Stimulated activated effector memory CD8-positive, alpha-beta T cell treated with anti-CD3 and anti-CD28 coated beads, Interleukin-12 subunit alpha, Interleukin-12 subunit beta, amount 100 ng/mL, for 72 hours (primary cell): ENCODE measurements at regions not wholly inside any gene's neighbourhood (a gene's known extent, or its start where the extent isn't known, plus 50 kb on each side); places are given as distances from the start of the nearest gene placed in this dataset.

Experiments used
- ATAC-seq: fragments of 150-1000 bp; cut with Tn5 transposase; 2 replicates; pipeline ENCODE4 v1.10.0; 2021
- DNase-seq, 2 donors: peaks; one replicate each; pipeline ENCODE4 v3.0.0; 2021 to 2022; ENCODE audit warnings: low spot score in 2 of 2
- H3K27ac Mint-ChIP-seq: one replicate; pipeline ENCODE4 v1.8.0; 2022; ENCODE audit warnings: mild to moderate bottlenecking, mixed read lengths
- H3K36me3 Mint-ChIP-seq: one replicate; pipeline ENCODE4 v1.8.0; 2022; ENCODE audit warnings: mild to moderate bottlenecking, mixed read lengths
- H3K4me1 Mint-ChIP-seq: one replicate; pipeline ENCODE4 v1.8.0; 2022; ENCODE audit warnings: mixed read lengths
- H3K4me3 Mint-ChIP-seq: one replicate; pipeline ENCODE4 v1.8.0; 2022; ENCODE audit warnings: mild to moderate bottlenecking, mixed read lengths
- H3K9me3 Mint-ChIP-seq: one replicate; pipeline ENCODE4 v1.8.0; 2022; ENCODE audit warnings: mixed read lengths

DNA sequence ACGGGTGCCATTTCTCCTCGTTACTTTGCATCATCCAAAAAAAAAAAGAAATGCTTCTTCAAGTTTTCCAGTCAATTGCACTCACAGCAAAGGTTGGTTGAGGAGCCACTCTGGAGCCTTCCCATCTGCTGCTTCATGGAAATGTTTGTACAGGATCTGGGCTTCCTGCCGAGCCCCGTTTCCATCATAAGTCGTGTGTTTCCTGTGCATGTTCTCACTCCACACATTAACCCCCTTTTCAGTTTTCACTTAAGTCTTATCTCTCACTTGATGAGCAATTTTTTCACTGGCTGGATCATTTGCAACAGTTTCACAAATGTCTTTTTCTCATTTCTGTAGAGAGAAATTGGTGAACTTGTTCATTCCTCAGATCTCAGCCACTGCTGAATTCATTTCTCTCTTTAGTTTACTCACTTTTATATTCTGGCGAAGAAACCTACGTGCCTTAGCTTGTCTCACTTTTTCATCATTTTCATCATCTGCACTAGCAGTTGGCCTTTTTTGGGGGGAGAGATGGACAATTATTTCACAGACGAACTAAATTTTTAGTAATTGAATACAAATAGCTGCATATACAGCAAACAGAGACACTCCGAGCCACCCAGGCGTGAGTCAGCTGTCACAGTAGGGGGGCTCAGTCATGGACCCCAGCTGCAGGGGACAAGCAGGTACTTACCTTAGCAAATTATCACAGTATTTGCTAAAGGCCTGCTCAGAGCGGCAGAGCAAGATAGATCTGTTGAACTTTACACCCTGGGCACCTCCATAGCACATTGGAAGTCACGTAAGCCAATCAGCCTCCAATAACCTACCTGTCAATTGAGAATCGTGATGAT, 750.8 kb upstream of the ID2 start:
- DNase-seq: peak in 1 of 2 donors; percentile 75
- peak; percentile 91 for ATAC-seq
- peaks cover 5% of the 10 kb centered on the region for H3K36me3 Mint-ChIP-seq
- H3K4me3 Mint-ChIP-seq: peak overlapping the region; percentile 29
- peak overlapping the region; percentile 86 for H3K27ac Mint-ChIP-seq
- peaks cover 11% of the 10 kb centered on the region for H3K9me3 Mint-ChIP-seq
- H3K4me1 Mint-ChIP-seq: peaks cover 47% of the 10 kb centered on the region

DNA sequence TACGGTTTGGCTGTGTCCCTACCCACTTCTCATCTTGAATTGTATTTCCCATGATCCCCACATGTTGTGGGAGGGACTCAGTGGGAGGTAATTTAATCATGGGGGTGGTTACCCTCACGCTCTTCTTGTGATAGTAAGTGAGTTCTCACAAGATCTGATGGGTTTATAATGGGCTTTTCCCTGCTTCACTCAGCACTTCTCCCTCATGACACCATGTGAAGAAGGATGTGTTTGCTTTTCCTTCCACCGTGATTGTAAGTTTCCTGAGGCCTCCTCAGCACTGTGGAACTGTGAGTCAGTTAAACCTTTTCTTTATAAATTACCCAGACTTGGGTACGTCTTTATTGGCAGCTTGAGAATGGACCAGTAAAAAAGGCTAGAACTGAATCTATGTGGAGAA, 750.0 kb upstream of the ID2 start:
- peaks cover 11% of the 10 kb centered on the region for H3K9me3 Mint-ChIP-seq
- H3K36me3 Mint-ChIP-seq: peaks cover 5% of the 10 kb centered on the region
- ATAC-seq (peak; percentile 14), DNase-seq (no peak)
- H3K27ac Mint-ChIP-seq: peak overlapping the region; percentile 86
- peak overlapping the region; percentile 29 for H3K4me3 Mint-ChIP-seq
- peaks cover 47% of the 10 kb centered on the region for H3K4me1 Mint-ChIP-seq

DNA sequence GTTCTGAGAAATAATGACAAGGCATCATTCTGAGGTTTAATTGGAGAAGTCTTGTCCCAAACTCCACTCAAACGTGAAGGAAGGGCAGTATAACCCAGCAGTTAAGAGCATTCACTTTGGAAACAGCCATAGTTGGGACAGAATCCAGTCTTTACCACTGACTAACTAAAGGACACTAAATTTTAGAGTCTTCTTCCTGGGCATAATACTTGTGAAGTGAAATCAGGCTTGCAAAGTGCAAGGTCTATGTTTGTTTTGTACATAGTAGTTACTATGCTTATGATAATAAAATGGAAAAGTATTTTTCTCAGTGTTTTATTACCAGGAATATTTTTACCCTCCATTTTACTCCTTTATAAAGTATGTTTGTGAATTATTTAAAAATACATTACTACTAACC, 748.2 kb upstream of the ID2 start:
- DNase-seq (no peak), ATAC-seq (no peak)
- peaks cover 11% of the 10 kb centered on the region for H3K9me3 Mint-ChIP-seq
- H3K4me3 Mint-ChIP-seq: peak overlapping the region; percentile 24
- H3K27ac Mint-ChIP-seq: peak overlapping the region; percentile 86
- H3K36me3 Mint-ChIP-seq: peaks cover 5% of the 10 kb centered on the region
- H3K4me1 Mint-ChIP-seq: peaks cover 51% of the 10 kb centered on the region

DNA sequence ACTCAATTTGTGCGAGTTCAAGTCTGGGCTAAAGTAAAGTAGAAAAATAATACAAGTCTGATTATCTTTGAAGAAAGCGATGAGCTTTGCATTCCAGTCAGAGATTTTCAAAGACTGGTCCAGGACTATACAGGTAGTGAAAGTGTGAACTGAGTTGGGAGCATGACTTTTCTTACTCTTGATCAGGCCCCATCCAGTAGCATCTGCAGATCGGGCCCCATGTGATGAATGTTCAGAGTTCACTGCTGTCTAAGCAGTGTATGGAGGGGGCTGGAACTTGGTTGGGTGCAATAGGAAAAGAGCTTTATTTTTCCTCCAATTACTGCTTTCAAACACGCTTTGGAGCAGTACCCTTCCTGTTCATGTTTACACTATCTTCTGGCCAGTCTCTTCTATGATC, 747.4 kb upstream of the ID2 start:
- ATAC-seq (no peak), DNase-seq (no peak)
- Mint-ChIP-seq H3K4me3 (no peak overlapping the region), H3K27ac (no peak overlapping the region), H3K36me3 (peaks cover 5% of the 10 kb centered on the region), H3K4me1 (peaks cover 55% of the 10 kb centered on the region), H3K9me3 (peaks cover 10% of the 10 kb centered on the region)

DNA sequence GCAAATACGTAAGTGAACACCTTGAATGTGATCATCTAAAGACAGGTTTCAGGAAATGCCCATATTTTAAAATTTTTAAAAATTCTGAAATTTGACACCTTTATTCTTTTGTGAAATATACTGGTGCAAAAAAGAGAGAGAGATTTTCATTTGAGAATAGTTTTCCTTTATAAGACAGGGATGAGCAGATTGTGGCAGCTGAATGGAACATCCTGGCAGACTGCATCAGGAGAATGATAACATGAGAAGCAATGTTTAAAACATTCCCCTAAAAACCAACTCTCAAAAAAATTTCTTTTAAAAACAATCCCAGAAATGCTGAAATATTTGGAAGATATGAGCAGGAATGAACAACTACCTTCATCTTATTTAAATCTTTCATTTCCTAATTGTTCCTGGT, 744.8 kb upstream of the ID2 start:
- no peak for ATAC-seq
- H3K4me3 Mint-ChIP-seq: no peak overlapping the region
- H3K4me1 Mint-ChIP-seq: peaks cover 45% of the 10 kb centered on the region
- peaks cover 5% of the 10 kb centered on the region for H3K36me3 Mint-ChIP-seq
- no peak overlapping the region for H3K27ac Mint-ChIP-seq
- peaks cover 13% of the 10 kb centered on the region for H3K9me3 Mint-ChIP-seq
- DNase-seq: no peak

DNA sequence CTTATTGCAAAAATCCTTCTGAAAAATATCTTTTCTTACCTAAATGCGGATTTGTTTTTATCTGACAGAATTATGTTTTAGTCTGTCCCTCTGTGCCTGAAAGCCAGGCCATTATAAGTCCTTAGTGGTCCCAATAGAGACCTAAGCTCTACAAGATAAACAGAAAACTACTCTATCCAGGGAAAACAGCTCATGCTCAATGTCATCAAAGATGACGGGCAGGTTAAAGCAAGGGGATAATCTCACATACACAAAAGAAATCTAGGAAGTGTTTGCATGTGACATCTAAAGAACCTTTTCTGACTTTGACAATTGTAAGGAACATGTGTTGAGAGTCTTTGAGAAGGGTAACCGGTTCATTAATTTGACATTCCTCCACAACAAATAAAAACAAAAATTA, 741.1 kb upstream of the ID2 start:
- peaks cover 5% of the 10 kb centered on the region for H3K9me3 Mint-ChIP-seq
- ATAC-seq (no peak), DNase-seq (no peak)
- H3K4me3 Mint-ChIP-seq: no peak overlapping the region
- H3K4me1 Mint-ChIP-seq: peaks cover 26% of the 10 kb centered on the region
- H3K36me3 Mint-ChIP-seq: no peaks in the 10 kb centered on the region
- peak overlapping the region; percentile 27 for H3K27ac Mint-ChIP-seq

DNA sequence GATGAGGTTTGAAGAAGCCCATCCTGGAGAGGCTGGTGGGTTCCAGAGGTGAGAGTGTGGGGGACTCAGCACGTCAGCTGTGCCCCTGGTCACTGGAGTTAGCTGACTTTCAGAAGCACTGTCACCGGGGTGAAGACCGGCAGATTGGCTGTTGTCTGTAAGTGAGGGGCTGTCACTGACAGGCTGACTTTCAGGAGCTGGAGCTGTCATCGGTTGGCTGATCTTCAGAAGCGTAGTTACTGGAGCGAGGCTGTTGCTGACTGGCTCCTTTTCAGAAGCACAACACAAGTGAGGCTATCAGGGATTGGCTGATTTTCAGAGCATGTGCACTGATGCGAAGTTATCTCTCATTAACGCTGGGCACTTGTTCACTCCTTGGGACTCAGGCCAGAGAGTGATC, 738.4 kb upstream of the ID2 start:
- no peak for DNase-seq
- Mint-ChIP-seq H3K36me3 (no peaks in the 10 kb centered on the region), H3K4me3 (no peak overlapping the region), H3K9me3 (peaks cover 5% of the 10 kb centered on the region), H3K27ac (no peak overlapping the region), H3K4me1 (peaks cover 19% of the 10 kb centered on the region)
- ATAC-seq: no peak

DNA sequence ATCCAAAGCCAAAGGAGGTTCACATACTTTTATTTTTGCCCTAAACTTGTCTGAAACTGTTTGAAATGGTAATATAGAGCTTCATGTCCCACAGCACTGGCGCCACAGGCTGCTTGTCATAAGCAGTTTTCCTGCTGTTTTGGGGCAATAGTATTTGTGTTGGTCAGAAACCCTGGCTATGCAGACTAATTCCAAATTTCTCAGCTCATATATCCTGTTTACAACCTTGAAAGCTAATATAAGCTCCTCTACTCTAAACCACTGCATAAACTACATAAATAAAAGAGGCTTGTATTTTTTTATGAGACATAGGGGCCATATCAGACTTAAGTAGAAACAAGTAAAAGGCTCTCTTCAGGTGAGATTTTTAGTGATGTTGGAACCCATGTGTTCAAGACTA, 736.8 kb upstream of the ID2 start:
- Mint-ChIP-seq H3K27ac (no peak overlapping the region), H3K4me3 (no peak overlapping the region), H3K9me3 (no peaks in the 10 kb centered on the region), H3K36me3 (no peaks in the 10 kb centered on the region), H3K4me1 (peaks cover 6% of the 10 kb centered on the region)
- no peak for DNase-seq
- ATAC-seq: no peak

DNA sequence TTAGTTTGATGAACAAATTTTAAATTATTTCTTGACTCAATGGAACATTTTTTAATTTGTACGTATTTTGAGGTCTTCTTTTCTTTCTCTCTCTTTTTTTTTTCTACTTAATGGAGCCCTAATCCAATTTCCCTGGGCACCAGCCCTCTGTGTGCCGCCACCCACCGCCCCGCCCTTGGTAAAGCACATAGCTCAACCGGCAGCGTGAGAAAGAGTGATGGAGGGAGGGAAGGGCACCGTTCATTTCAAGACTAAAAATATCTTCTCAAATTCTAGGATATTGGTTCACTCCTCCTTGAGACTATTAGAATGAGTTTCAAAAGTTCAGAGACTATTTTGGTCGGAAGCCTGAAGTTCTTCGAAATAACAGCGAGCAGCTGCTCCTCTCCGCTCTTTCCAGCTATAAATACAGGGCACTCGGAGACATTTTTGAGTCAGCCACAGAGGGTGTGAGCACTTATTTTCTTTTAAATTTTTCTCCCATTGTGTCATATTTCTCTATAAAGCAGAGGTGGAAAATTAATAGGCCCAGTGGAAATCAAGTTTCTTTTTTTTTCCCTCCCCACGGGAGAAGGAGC, 731.7 kb upstream of the ID2 start:
- no peaks in the 10 kb centered on the region for H3K36me3 Mint-ChIP-seq
- H3K4me3 Mint-ChIP-seq: no peak overlapping the region
- H3K4me1 Mint-ChIP-seq: no peaks in the 10 kb centered on the region
- H3K27ac Mint-ChIP-seq: no peak overlapping the region
- DNase-seq (no peak), ATAC-seq (no peak)
- H3K9me3 Mint-ChIP-seq: no peaks in the 10 kb centered on the region

DNA sequence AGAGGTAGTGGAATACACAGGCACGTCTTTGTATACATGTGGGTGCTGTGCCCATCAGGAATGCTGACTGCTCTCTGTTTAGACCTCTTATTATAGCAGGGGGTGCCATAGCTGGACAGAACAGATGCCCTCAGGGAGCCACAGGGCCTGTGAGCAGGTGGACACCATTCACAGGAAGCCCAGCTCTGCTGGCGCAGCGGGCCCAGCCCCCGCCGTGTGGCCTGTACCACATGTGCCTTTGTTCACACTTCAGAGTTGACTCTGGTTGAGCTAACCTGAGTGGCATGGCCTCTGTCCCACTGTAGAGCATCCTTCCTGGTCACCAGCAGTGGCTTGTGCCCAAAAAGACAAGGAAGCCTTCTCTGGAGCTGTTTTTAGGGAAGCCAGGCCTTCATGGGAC, 730.9 kb upstream of the ID2 start:
- no peaks in the 10 kb centered on the region for H3K9me3 Mint-ChIP-seq
- no peaks in the 10 kb centered on the region for H3K36me3 Mint-ChIP-seq

DNA sequence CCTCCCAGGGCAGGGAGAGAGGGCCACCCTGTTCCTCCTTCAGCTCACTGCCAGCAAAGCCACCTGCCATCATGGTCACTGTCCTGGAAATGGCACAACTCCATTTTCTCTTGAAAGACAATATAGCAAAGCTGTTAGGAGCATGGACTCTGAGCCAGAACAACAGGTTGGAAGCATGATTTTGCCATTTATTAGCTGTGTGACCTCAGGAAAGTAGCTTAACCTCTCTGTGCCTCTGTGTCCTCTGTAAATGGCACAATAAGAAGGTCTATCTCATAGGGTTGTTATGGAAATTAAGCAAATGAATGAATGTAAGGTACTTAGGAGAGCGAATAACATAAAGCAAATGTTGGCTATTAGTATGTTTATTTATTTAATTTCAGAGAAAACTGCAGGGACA, 730.4 kb upstream of the ID2 start:
- no peak overlapping the region for H3K27ac Mint-ChIP-seq
- ATAC-seq (no peak), DNase-seq (no peak)
- no peaks in the 10 kb centered on the region for H3K4me1 Mint-ChIP-seq
- no peaks in the 10 kb centered on the region for H3K9me3 Mint-ChIP-seq
- no peak overlapping the region for H3K4me3 Mint-ChIP-seq
- no peaks in the 10 kb centered on the region for H3K36me3 Mint-ChIP-seq

More for the DNA sequence above, 730.9 kb upstream of the ID2 start:
- DNase-seq (no peak), ATAC-seq (no peak)
- Mint-ChIP-seq H3K4me3 (no peak overlapping the region), H3K27ac (no peak overlapping the region), H3K4me1 (no peaks in the 10 kb centered on the region)

DNA sequence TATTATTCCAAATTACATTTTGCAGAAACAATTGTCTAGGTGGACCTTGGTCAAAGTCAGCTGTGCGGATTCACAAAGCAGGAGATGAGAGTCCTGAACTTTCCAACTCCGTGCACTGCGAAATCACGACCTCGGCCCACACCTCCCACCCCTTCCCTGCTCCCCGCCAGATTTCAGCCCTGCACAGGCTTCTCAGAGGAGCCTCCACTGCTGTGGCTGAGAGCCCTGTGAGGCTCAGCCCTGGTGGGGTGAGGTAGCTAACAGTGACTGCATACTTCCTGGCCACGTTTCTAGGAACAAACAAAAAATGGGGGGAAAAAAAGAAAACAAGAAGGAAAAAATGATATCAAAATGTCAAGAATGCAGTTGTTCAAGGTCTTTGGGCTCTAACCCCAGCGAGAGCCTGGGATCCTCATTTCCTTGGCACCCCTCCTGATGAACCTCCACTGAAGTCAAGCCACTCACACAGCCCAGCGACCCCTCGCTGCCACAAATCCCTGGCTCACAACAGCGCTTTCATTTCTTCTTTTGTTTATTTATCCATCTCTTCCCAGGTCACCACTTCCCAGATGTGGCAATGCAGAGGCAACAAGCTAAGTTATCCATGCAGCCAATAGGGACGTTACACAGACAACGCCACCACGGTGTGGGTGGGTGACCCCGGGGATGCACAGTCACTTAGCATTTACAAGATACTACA, 729.7 kb upstream of the ID2 start:
- Mint-ChIP-seq H3K4me1 (no peaks in the 10 kb centered on the region), H3K4me3 (no peak overlapping the region), H3K9me3 (no peaks in the 10 kb centered on the region), H3K36me3 (no peaks in the 10 kb centered on the region), H3K27ac (no peak overlapping the region)
- DNase-seq (no peak), ATAC-seq (no peak)

DNA sequence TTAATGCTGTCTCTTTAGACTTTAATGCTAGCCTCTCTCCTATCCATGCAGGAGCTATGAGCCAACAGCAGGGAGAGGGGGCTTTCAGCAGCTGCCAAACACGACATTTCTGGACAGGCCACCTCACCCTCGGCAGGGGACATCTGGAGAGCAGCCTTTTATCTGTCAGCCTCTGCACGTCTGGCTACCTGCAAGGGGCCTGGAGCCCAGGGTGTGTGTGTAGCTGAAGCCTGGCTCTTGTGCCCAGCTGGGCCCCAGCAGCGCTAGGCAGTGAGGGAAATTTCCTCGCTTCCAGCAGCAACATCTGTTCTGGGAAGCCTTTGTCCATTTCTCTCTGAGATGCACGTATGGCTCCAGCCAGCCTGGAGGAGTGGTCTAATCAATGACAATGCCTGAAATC, 728.7 kb upstream of the ID2 start:
- ATAC-seq: no peak
- Mint-ChIP-seq H3K36me3 (no peaks in the 10 kb centered on the region), H3K4me1 (no peaks in the 10 kb centered on the region), H3K4me3 (no peak overlapping the region), H3K9me3 (no peaks in the 10 kb centered on the region), H3K27ac (no peak overlapping the region)
- no peak for DNase-seq

DNA sequence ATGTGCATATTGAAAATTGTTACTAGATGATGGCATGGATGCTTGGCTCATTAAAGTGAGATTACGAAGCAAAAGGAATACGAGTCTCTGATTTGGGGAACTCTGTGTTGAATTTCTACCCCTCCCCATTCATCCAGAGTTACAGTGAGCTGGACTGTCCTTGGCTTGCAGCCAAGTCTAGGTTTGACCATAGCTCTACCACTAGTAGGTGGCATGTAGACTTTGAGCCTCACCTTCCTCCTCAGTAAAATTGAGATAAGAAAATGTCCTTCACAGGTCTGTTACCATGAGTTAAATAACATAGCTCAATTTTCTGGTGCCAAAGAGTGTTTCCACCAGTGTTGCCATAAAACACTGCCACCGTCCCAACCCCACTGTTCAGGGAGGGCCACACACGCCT, 727.6 kb upstream of the ID2 start:
- Mint-ChIP-seq H3K27ac (no peak overlapping the region), H3K9me3 (no peaks in the 10 kb centered on the region), H3K36me3 (no peaks in the 10 kb centered on the region), H3K4me1 (no peaks in the 10 kb centered on the region), H3K4me3 (no peak overlapping the region)
- ATAC-seq (no peak), DNase-seq (no peak)

DNA sequence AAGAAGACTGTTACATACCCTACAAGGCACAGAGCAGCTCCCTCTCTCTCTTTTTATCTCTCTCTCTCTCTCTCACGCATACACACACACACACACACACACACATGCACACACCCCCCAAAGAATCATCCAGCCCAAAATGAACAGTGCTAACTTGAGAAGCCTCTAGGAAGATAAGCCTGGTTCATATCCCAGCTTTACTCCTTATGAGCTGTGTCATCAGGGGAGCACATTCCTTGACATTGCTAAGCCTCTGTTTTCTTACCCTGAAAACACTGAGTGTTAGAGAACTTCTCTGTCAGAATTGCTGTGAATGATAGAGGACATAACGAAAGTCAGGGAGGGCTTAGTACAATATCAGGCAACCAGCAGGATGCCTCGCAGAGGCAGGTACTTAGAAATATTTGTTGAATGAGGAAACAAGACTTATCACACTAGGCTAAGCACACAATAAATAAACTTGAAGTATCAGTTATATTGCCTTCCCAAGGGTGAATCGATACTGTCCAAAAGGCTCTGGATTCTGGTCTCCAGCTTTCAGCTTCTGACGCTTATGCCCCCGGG, 725.6 kb upstream of the ID2 start:
- Mint-ChIP-seq H3K4me1 (no peaks in the 10 kb centered on the region), H3K4me3 (no peak overlapping the region), H3K27ac (no peak overlapping the region), H3K9me3 (no peaks in the 10 kb centered on the region), H3K36me3 (no peaks in the 10 kb centered on the region)
- ATAC-seq: no peak
- DNase-seq: no peak

DNA sequence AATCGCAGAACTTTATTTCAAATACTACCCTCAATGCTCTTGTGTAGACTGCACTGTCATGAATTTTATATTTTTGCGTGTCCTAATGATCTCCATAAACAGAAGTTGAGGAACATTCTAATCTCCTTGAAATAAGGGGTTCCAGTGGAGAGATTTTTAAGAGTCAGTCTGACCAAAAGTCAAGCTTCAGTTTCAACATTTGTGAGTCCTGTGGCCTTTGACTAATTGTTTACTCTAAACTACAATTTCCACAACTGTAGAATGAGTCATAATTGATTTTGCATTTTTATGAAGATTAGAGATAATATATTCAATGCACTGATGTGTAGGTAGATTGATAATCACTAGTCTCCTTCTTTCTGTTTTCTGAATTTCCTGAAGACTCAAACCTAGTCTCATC, 720.3 kb upstream of the ID2 start:
- ATAC-seq (no peak), DNase-seq (no peak)
- no peaks in the 10 kb centered on the region for H3K36me3 Mint-ChIP-seq
- H3K27ac Mint-ChIP-seq: peak overlapping the region; percentile 13
- H3K4me3 Mint-ChIP-seq: no peak overlapping the region
- no peaks in the 10 kb centered on the region for H3K4me1 Mint-ChIP-seq
- no peaks in the 10 kb centered on the region for H3K9me3 Mint-ChIP-seq
